ENCODE measurements at regions not wholly inside any gene's neighbourhood (a gene's known extent, or its start where the extent isn't known, plus 50 kb on each side); places are given as distances from the start of the nearest gene placed in this dataset.

DNA sequence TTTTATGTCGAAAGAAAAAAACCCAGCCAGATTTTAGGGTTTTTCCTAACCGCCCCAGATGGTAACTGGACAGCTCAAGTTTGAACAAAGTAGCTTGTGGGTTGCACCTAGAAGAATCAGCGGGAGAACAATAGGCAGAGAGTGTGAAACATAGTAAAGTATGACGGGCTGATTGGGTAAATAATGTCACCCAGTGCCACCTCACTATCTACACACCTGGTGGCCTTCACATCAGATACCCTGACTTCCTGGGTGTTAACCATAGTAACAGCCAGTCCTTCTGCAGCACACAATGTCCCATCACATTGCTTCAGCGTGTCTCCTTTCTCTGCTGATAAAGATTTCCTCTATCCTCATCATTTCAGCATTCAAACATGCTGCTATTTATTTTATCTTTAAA is 159.1 kb upstream of the HS3ST1 start:
- Histone ChIP-seq H3K36me3 (no peaks in the 10 kb centered on the region), H3K4me1 (no peaks in the 10 kb centered on the region), H3K27ac (no peak overlapping the region), H3K27me3 (no peaks in the 10 kb centered on the region), H3K4me3 (no peak overlapping the region), H3K9me3 (no peaks in the 10 kb centered on the region)
- DNase-seq (ENCODE audit: low spot score in 2 of 2) = no peak
- TF ChIP-seq, protein P1, sequence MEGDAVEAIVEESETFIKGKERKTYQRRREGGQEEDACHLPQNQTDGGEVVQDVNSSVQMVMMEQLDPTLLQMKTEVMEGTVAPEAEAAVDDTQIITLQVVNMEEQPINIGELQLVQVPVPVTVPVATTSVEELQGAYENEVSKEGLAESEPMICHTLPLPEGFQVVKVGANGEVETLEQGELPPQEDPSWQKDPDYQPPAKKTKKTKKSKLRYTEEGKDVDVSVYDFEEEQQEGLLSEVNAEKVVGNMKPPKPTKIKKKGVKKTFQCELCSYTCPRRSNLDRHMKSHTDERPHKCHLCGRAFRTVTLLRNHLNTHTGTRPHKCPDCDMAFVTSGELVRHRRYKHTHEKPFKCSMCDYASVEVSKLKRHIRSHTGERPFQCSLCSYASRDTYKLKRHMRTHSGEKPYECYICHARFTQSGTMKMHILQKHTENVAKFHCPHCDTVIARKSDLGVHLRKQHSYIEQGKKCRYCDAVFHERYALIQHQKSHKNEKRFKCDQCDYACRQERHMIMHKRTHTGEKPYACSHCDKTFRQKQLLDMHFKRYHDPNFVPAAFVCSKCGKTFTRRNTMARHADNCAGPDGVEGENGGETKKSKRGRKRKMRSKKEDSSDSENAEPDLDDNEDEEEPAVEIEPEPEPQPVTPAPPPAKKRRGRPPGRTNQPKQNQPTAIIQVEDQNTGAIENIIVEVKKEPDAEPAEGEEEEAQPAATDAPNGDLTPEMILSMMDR (IDR thresholded peaks at IDR 0.05) = no peak
- no peak for TF ChIP-seq POLR2AphosphoS5 (IDR thresholded peaks at IDR 0.05)
- no peak for TF ChIP-seq POLR2A (IDR thresholded peaks at IDR 0.05)
- intact Hi-C loops (cut with DNase I; ENCODE audit: low total_unique reads) = no loop called here

DNA sequence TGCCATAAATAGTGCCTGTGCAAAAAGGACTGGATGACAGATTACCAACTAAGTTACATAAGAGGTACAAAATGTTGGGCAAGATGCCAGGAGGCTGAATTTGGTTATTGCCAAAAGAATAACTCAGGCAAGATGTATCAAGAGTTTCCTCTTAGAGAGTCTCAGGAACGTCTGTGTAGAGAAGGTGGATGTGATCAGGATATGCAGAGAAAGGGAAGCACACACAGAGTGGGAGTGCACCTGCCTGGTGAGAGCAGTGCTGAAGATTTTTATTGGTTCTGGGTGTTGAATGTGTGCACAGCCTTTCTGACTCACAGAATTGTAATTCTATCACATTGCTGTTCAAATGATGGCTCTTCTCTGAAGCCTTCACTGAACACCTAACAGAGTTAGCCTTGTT is 156.8 kb upstream of the HS3ST1 start:
- Histone ChIP-seq H3K4me1 (no peaks in the 10 kb centered on the region), H3K9me3 (peaks cover 7 to 9% of the 10 kb centered on the region in 2 donors), H3K27ac (no peak overlapping the region), H3K27me3 (no peaks in the 10 kb centered on the region), H3K36me3 (no peaks in the 10 kb centered on the region), H3K4me3 (no peak overlapping the region)
- DNase-seq (ENCODE audit: low spot score in 2 of 2) = no peak
- intact Hi-C loops (cut with DNase I; ENCODE audit: low total_unique reads) = no loop called here
- no peak for TF ChIP-seq POLR2AphosphoS5 (IDR thresholded peaks at IDR 0.05)
- TF ChIP-seq, protein P1 (IDR thresholded peaks at IDR 0.05) = no peak
- no peak for TF ChIP-seq POLR2A (IDR thresholded peaks at IDR 0.05)

DNA sequence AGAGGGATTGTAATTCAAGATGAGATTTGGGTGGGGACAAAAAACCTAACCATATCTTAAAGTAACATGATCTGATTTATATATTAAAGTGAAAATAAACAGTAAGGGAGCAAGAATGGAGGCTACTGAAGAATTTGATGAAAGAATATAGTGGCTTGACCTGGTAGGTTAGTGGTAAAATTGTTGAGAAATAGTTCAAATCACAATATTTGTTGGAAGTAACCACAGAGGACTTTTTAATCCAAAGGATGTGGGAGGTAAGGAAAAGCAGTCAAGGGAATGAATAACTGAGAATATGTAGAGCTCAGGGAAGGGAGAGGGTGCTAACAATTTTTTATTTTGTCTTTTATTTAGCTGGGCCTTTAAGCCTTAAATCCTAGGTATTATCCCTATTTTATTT is 139.8 kb upstream of the HS3ST1 start:
- intact Hi-C loops (cut with DNase I; ENCODE audit: low total_unique reads) = no loop called here

DNA sequence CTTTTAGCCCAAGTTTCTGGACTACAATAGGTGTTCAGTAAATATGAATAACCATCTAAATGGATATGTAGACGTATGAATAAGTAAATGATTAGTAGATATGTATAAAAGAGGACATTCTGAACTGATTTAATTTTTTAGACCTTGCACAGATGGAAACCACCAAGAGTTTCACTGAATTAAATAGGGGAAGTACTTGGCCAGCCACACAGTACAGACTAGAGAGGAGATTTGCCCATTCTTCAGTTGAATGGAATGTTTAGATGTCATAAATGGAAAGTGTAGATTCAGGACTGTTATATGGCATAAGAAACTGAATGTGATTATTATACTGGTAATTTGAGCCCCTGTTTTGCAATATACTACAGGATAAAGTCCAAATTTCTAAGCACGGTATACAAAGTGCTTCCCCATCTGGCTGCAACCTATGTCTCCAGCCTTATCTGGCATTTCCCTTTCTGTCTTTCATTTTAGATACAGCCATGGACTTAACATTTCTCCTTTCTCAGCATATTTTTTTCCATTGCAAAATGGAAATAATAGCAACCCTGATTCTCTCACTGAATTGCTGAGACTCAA is 137.8 kb upstream of the HS3ST1 start:
- no peak for DNase-seq (ENCODE audit: low spot score in 2 of 2)
- Histone ChIP-seq H3K4me1 (no peaks in the 10 kb centered on the region), H3K27me3 (no peaks in the 10 kb centered on the region), H3K4me3 (no peak overlapping the region), H3K9me3 (no peaks in the 10 kb centered on the region), H3K27ac (no peak overlapping the region), H3K36me3 (no peaks in the 10 kb centered on the region)
- TF ChIP-seq, protein P1 (IDR thresholded peaks at IDR 0.05) = no peak
- TF ChIP-seq POLR2A (IDR thresholded peaks at IDR 0.05) (no peak), POLR2AphosphoS5 (IDR thresholded peaks at IDR 0.05) (no peak)
- intact Hi-C loops (cut with DNase I; ENCODE audit: low total_unique reads) = no loop called here

More for the DNA sequence above, 139.8 kb upstream of the HS3ST1 start:
- Histone ChIP-seq H3K4me3 (no peak overlapping the region), H3K27me3 (no peaks in the 10 kb centered on the region), H3K36me3 (no peaks in the 10 kb centered on the region), H3K9me3 (no peaks in the 10 kb centered on the region), H3K27ac (no peak overlapping the region), H3K4me1 (no peaks in the 10 kb centered on the region)
- no peak for DNase-seq (ENCODE audit: low spot score in 2 of 2)
- no peak for TF ChIP-seq POLR2A (IDR thresholded peaks at IDR 0.05)
- TF ChIP-seq, protein P1 (IDR thresholded peaks at IDR 0.05) = no peak
- TF ChIP-seq POLR2AphosphoS5 (IDR thresholded peaks at IDR 0.05) = no peak

DNA sequence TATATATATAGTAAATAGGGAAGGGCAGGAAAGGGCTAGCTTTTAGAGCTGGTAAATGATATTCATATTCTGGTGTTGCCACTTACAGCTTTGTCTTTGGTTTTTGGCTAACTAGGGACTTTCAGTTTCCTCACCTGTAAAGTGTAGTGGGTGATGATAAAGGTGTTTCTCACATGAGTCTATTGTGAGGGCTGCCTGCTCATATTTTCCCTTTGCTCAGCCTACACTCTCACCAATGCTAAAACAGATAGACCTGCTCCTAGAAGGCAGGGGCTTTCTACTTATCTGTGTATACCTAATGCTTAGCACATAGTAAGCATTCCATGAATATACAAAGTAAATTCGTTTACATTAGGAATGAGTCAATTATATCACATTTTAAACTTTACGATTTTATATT is 137.2 kb upstream of the HS3ST1 start:
- TF ChIP-seq, protein P1 (IDR thresholded peaks at IDR 0.05) = no peak
- TF ChIP-seq POLR2A (IDR thresholded peaks at IDR 0.05) (no peak), POLR2AphosphoS5 (IDR thresholded peaks at IDR 0.05) (no peak)
- intact Hi-C loops (cut with DNase I; ENCODE audit: low total_unique reads) = no loop called here

More for the DNA sequence above, 137.2 kb upstream of the HS3ST1 start:
- no peak overlapping the region for H3K27ac ChIP-seq
- no peaks in the 10 kb centered on the region for H3K36me3 ChIP-seq
- H3K4me3 ChIP-seq = no peak overlapping the region
- H3K9me3 ChIP-seq = no peaks in the 10 kb centered on the region
- H3K27me3 ChIP-seq = no peaks in the 10 kb centered on the region
- no peak for DNase-seq (ENCODE audit: low spot score in 2 of 2)
- H3K4me1 ChIP-seq = no peaks in the 10 kb centered on the region
